Stimulated activated CD8-positive, alpha-beta memory T cell treated with anti-CD3 and anti-CD28 coated beads, Interleukin-15, amount 100 ng/mL, for 48 hours (primary cell): ENCODE measurements at regions not wholly inside any gene's neighbourhood (a gene's known extent, or its start where the extent isn't known, plus 50 kb on each side); places are given as distances from the start of the nearest gene placed in this dataset.
"Not testable (repeated sequence)": the region's sequence is repeated elsewhere in the genome, so short reads cannot be mapped to it uniquely, and the experiment has no call there.

Source experiments
- DNase-seq, 2 donors: peaks; one replicate each; pipeline ENCODE4 v3.0.0-alpha.2; 2020; ENCODE audit warnings: low read depth in 2 of 2

DNA sequence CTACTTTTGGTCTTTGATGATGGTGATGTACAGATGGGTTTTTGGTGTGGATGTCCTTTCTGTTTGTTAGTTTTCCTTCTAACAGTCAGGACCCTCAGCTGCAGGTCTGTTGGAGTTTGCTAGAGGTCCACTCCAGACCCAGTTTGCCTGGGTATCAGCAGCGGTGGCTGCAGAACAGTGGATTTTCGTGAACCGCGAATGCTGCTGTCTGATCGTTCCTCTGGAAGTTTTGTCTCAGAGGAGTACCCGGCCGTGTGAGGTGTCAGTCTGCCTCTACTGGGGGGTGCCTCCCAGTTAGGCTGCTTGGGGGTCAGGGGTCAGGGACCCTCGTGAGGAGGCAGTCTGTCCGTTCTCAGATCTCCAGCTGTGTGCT, 56.6 kb upstream of the TNFAIP8 start:
- DNase-seq = not testable (repeated sequence)

DNA sequence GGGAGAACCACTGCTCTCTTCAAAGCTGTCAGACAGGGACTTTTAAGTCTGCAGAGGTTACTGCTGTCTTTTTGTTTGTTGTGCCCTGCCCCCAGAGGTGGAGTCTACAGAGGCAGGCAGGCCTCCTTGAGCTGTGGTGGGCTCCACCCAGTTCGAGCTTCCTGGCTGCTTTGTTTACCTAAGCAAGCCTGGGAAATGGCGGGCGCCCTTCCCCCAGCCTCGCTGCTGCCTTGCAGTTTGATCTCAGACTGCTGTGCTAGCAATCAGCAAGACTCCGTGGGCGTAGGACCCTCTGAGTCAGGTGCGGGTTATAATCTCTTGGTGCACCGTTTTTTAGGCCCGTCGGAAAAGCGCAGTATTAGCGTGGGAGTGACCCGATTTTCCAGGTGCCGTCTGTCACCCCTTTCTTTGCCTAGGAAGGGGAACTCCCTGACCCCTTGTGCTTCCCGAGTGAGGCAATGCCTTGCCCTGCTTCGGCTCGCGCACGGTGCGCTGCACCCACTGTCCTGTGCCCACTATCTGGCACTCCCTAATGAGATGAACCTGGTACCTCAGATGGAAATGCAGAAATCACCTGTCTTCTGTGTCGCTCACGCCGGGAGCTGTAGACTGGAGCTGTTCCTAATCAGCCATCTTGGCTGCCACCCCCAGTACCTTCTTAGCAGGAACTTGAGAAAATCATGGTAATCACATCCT, 56.1 kb upstream of the TNFAIP8 start:
- DNase-seq = peak; percentile 76 to 90

DNA sequence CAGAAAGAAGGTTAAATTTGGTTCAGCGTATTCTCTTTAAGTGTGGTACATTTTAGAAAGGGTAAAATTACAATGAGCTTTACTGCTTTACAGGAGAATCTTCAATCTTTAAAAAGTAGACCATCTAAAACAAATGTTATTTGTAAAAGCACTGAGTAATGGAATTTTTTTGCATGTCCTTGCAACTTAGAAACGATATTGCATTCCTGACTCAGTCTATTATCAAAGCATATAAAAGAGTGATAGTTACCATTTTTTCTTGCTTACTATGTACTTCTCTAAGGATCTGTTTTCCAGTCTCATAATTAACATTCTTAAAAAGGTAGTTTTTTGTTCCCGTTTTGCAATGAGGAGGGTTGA, 55.5 kb upstream of the TNFAIP8 start:
- DNase-seq = no peak

DNA sequence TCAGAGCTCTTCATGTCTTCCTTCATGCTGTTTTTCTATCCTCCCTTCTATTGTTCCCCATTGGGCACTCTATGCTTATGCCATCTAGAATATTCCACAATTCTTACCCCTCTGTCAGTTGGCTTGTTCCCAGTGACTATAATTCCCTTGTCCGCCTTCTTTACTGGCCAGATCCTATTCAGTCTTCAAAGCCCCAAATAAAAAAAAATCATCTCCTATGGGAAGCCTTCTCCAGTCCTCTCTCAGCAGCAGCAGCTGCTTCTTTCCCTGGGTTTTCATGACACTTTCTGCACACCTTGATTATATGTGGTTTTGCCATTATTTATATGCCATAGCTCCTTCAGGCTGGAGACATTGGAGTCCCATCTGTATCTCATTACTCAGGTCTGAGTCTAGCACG, 54.6 kb upstream of the TNFAIP8 start:
- no peak for DNase-seq

DNA sequence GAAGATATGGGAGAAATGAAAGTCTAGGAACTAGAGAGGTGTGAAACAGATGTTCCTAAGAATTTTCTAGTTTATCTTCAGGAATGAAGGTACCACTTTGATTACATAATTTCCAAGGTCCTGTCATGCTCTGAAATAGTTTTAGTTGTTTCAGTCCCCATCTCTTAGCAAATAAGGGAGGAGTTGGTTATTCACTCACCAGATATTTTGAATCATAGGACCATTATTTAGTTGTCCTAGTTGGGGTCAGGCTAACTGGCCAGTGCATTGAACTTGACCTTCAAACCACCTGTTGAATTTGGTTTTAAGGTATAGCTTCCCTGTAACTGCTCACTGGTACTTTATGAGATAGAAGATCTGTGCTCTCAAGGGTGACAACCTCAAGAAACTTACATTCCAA, 53.9 kb upstream of the TNFAIP8 start:
- no peak for DNase-seq

DNA sequence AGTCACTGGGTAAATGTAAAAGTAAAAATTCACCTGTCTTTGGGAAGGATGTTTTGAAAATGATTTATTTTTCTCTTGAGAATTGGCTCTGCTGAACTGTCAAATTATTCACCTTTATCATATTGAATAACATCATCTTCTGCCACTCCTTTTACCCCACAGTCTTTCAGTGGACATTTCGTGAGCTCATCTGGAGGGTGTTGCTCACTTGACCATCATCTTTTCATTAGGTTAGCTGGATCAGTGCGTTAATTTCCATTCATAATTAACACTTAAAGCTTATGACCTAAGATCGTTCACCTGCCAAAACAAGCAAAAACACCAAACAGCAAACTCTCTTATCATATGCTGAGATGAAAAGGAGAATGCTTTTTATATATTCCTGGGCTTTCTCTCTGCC, 53.4 kb upstream of the TNFAIP8 start:
- DNase-seq = no peak

DNA sequence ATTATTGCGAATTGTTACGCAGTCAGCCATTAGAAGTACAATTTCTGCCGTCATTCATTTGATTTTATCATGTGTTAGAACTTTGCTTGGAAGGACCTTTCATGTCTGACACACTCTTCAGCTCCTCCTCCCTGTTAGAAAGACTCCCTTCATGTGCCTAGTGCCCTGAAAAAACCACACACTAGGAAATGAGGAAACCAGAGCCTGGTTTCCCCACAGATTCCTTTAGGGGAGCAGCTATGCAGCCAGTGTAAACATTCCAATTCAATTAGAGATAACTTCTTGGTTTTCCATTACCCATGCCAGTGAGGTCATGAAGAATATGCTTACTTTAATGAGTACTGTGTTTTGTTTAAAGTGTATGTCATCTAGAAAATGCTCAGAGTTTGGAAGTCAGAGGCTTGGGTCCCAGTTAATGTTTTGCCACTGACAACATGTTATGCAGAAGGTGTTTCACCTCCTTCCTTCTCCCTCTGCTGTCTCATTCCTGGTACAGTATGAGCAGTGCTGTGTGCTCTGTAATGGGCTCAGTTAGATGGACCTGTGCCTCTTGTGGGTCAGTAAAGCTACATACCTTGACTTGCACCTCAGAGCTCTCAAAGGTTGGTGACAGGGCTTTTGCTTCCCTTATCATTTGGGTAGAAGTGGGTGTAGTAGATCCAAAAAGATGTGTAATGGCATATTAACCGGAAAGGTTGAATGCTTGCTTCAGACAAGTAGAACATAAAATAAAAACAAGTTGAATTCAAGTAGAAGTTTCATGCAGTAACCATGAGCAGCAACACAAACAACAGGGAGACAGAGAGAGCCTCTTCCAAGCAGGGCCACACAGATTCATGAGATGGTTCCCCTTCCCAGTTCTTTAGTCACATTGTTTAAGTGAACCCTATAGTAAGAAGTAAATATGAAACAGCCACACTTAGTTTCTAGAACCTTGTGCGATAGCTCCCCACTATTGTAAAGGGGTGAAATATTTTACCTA, 52.6 kb upstream of the TNFAIP8 start:
- no peak for DNase-seq

DNA sequence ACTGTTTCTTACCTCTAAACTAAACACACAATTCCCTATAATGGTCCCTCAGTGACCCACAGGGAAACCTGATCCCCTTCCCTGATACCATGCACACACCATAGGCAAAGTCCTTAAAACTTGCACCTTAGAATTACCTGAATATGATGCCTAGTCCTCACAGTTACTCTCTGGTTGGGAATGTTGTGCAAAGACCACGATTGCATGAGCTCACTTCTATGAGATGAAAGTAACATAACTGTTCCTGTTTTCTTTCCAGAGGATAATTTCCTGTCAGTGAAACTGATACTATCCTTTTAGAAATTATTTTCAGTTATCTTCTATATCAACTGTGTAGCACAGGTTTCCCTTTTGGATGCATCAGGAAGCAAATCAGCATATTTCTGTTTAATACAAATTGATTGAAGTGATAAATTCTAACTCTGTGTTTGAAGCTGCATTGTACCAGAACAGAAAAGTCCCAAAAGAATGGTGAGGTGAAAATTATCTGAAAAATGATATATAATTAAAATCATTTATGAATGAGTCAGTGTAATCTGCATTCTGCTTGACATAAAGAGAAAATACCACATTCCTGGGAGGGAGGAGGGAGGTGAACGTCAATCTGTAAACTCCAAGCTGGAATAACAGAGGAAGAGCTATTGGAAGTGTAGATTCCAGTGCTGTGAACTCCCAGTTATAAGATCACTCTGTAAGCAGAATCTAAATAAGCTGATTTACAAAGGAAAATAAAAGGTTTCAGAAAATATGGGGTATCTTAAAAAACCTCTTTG, 51.2 kb upstream of the TNFAIP8 start:
- DNase-seq = no peak
